HG03060 (cell line): ENCODE measurements at regions not wholly inside any gene's neighbourhood (a gene's known extent, or its start where the extent isn't known, plus 50 kb on each side); places are given as distances from the start of the nearest gene placed in this dataset.
"Not testable (repeated sequence)": the region's sequence is repeated elsewhere in the genome, so short reads cannot be mapped to it uniquely, and the experiment has no call there.

Experiments
- ATAC-seq: cut with Tn5 transposase; IDR thresholded peaks from one replicate; pipeline ENCODE4 v1.9.1; 2021; ENCODE audit warnings: low read depth, moderate number of reproducible peaks; ENCODE audit not compliant: unreplicated experiment

DNA sequence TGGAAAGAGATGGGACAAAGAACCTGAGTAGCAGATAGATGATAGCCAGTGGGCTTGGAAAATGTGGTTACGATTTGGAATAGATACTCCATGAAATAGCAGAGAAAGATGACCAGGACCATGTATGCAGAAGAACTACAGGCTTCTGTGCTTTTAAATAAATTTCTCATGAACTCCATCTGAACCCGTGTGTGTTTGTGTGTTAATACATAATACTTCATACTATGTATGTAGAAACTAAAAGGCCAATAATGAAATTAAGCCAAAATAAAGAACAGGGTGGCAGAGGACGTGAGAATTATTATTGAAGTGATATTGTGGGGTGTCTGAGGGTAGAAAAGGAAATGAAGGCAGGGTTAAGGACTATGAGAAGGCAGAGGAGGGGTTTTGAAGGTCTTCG lies 385.1 kb upstream of the RPS23 start:
- no peak for ATAC-seq

- no peak for ATAC-seq
Observed at GRCh38 chr5:82662340-82662739, 384.2 kb upstream of the RPS23 start.

- no peak for ATAC-seq
Observed at GRCh38 chr5:82661933-82662332, 383.8 kb upstream of the RPS23 start.

GRCh38 chr5:82661462-82661861 lies 383.3 kb upstream of the RPS23 start:
- ATAC-seq: no peak

DNA sequence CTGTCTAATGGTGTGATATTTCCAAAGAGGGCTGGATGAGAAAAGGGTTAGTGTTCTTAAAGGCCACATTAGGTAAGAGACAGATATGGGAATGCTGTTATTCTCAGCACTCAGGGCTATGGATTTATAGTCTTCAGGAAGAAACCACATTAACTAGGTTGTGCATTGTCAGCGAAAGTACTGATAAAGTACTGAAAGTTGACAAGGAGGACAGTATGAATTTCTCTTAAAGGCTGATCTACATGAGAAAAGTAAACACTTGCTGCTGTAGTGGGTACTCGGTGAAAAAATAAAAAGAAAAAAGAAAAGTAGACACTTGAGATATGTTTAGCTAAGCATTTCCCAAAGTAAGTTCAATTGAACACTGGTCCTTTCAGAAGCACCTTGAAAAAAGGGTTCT lies 381.0 kb upstream of the RPS23 start:
- ATAC-seq: no peak

GRCh38 chr5:82657033-82657699 lies 379.0 kb upstream of the RPS23 start:
- no peak for ATAC-seq

DNA sequence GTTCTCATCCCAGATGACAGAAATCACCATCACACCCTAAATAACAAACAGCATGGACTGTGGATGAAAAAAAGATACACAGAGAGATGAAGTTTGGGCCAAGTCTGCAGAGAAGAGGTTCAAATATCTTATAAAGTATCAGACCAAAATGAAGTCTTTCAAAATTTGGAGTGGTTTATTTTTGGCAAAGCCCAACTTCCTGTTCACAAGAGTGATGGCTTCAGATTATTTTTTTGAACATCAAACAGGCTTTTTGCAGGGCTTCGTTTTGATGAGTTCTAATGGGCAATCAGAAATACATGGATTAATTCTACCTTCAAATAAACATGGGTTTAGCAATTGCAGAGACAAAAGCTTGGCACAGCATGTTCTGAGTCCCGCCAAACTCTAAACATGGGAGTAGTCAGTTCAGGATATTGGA lies 378.2 kb upstream of the RPS23 start:
- no peak for ATAC-seq

DNA sequence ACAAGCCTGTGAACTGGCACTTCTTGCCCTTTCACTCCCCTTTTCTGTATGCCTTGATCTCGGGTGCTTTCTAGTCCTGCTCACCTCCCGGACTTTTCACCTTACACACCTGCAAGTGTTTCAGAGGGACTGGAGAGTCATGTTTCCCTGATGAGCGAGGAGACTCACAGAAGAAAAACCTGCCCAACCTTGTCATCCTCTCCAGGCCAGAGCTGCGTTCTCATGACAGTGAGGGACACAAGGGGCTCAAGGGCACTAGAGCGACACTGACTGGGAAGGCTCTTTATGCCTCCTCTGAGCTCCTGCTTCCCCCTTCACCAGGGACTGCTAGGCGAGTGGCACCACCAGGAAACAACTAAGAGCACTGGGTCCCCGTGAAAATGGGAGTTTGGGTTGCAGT lies 376.9 kb upstream of the RPS23 start:
- ATAC-seq: no peak

DNA sequence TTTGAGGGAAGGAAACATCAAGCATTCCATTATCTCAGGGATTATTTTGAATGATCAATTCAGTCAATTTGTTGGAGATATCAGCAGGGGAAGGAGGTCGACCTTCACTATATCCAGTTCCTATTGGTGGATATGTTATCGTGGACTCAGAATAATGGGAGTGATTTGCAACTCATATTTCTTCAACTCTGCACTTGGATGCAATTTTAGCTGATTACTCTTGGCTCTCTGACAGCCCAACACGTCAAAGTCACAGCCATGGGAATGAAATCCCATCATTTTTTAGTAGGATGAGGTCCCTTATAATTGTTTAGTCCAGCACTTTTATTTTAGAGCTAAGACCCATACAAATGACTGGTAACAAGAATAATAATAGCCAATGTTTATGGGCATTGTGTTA lies 371.8 kb upstream of the RPS23 start:
- ATAC-seq: no peak

DNA sequence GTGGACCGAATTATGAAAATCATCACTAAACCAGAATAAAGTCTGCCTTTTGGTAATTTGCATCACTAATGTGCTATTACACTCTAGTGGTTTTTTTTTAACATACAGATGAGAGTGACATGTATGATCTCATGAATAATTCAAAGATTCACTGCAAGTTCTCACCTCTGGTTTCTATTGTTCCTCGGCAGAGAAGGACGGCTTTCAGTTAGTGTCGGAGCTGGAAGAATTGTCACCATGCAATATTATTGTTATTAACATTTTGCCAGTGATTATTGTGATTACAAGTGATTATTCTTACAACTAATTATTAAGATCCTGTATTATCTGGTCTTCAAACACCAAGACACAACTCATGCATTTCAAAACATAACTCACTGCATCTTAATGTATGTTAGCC lies 366.6 kb upstream of the RPS23 start:
- ATAC-seq: no peak

- ATAC-seq: no peak
Observed at GRCh38 chr5:82644229-82644628, 366.1 kb upstream of the RPS23 start.

- ATAC-seq: no peak
Observed at GRCh38 chr5:82642313-82642712, 364.2 kb upstream of the RPS23 start.

DNA sequence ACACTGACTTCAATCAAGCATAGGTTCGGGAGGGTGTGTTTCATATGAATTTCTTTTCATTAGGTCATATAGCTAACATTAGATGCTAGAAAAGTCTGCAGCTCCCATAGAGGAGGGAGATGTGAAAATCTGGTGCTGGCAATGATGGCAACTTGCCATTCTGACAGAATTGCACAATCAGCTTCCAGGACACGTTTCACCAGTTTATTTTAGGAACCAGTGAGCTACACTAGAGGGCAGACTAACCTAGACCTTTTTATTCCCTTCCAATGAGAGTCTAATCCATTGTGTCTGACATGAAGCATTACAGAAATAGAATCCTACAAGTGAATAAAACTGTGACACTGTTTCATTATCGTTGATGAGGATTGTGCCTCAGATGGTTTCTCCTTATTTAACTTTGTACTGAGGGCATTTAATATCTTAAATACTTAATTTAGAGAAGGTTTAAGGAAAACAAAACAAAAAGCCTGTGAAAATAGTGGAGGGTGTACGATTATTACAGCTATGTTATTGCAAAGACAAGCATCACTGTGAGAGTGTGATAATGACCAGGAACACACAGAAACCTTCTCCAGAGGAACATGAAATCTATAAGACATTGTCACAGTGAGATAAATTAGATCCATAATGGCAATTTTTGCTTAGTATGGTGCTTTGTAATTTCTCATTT lies 363.3 kb upstream of the RPS23 start:
- no peak for ATAC-seq

- ATAC-seq: no peak
Observed at GRCh38 chr5:82640916-82641315, 362.8 kb upstream of the RPS23 start.

DNA sequence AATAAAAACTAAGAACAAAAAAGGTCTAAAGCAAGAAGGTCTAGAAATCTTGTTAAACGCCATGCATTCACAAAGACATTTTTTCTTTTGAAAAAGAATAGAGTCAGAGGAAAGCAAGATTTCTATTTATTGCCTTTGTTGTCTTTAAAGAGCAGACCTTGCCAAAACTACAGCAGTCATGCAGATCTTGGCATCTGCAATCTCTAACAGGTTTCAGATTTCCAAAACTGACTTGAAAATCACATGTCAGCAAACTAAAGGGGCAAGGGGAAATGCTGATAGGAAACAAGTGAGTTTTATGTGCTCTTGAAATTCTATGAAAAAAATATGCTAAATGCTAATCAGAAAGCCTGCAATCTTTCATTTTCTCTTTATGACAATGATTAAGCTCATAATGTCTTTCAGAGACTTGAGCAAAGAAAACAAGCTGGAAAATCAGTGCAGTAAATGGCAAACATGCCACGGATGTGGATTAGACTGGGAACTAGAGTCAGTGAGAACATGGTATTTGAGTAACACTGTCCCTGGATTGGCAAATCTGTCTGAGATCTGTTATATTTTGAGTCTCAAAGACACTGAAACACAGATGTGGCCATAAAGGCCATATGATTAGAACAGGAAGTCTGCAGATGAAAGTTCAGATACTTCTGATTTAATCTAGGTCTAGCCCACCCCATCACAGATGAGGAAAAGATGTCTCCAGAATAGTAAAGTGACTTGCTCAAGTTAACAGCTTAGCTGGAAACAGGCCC lies 361.4 kb upstream of the RPS23 start:
- no peak for ATAC-seq

DNA sequence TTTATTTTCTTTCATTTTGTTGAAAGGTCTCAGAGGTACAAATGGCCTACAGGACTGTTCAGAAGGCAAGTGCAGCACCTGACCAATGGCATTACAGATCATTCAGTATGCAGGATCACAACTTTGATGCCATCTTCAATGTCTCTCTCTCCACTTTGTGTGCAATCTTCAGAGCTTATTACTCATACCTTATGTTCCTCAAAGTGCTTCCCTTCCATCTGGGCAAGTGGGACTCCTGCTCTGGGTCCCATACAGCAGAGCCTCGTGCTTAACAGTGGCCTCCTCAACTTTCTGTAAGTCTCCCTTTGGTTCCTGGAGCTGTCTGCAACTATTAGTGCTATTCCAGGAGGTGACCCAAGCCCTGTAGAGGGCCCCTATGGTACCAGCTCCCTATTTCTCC lies 358.4 kb upstream of the RPS23 start:
- ATAC-seq: no peak

- ATAC-seq: peak; percentile 72
Observed at GRCh38 chr5:82635561-82636288, 357.6 kb upstream of the RPS23 start.

- no peak for ATAC-seq
Observed at GRCh38 chr5:82628364-82628910, 350.3 kb upstream of the RPS23 start.

DNA sequence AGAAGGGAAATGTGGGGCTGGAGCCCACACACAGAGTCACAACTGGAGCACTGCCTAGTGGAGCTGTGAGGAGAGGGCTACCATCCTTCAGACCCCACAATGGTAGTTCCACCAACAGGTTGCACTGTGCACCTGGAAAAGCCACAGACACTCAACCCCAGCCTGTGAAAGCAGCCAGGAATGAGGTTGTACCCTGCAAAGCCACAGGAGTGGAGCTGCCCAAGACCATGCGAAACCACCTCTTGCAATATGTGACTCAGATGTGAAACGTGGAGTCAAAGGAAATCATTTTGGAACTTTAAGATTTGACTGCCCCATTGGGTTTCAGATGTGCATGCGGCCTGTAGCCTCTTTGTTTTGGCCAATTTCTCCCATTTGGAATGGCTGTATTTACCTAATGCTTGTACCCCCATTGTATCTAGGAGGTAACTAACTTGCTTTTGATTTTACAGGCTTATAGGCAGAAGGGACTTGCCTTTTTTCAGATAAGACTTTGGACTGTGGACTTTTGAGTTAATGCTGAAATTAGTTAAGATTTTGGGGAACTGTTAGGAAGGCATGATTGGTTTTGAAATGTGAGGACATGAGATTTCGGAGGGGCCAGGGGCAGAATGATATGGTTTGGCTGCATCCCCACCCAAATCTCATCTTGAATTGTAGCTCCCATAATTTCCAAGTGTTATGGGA lies 348.9 kb upstream of the RPS23 start:
- not testable (repeated sequence) for ATAC-seq

- not testable (repeated sequence) for ATAC-seq
Observed at GRCh38 chr5:82626012-82626411, 347.9 kb upstream of the RPS23 start.
